ENCODE measurements at regions not wholly inside any gene's neighbourhood (a gene's known extent, or its start where the extent isn't known, plus 50 kb on each side); places are given as distances from the start of the nearest gene placed in this dataset.

DNA sequence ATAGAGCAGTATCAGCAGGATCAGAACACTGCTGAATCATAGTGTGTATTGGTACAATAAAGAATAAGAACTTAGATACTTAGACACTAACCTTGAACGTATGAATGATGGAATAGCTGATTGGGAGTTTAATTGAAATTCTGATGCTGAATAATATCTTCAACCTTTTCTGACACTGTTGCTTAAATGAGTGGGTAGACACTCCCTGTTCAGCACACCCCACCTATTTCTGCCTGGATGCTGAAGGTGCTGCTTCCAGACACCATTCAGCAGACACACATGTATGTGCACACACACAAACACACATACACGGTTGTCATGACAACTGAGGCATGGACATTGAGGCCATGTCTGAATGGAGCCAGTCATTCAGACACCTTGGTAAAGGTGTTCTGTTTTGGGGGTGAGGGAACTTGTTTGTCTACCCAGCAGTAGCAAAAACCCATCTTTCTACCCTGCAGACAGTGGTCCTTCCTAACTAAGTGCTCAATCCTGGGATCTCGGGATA is 54.3 kb downstream of the TMEM215 start:
- DNase-seq (ENCODE audit: low spot score), result no peak
- CTCF ChIA-PET (ENCODE audit: unreplicated experiment), result no interaction called here
- no peak overlapping the region for H3K27ac ChIP-seq (ENCODE audit: low read depth, low read length, poor library complexity, severe bottlenecking)
- TF ChIP-seq EZH2phosphoT487 (IDR thresholded peaks at IDR 0.05; ENCODE audit: borderline replicate concordance, low read depth, low read length), result no peak
- TF ChIP-seq, protein P1, sequence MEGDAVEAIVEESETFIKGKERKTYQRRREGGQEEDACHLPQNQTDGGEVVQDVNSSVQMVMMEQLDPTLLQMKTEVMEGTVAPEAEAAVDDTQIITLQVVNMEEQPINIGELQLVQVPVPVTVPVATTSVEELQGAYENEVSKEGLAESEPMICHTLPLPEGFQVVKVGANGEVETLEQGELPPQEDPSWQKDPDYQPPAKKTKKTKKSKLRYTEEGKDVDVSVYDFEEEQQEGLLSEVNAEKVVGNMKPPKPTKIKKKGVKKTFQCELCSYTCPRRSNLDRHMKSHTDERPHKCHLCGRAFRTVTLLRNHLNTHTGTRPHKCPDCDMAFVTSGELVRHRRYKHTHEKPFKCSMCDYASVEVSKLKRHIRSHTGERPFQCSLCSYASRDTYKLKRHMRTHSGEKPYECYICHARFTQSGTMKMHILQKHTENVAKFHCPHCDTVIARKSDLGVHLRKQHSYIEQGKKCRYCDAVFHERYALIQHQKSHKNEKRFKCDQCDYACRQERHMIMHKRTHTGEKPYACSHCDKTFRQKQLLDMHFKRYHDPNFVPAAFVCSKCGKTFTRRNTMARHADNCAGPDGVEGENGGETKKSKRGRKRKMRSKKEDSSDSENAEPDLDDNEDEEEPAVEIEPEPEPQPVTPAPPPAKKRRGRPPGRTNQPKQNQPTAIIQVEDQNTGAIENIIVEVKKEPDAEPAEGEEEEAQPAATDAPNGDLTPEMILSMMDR (conservative IDR thresholded peaks at IDR 0.05; ENCODE audit: low read length), result no peak
- H3K9me3 ChIP-seq (ENCODE audit: low read length), result no peaks in the 10 kb centered on the region
- H3K4me1 ChIP-seq (ENCODE audit: insufficient read depth, low read length, poor library complexity, severe bottlenecking), result no peaks in the 10 kb centered on the region
- no peaks in the 10 kb centered on the region for H3K36me3 ChIP-seq (ENCODE audit: insufficient read depth, low read length)
- H2AFZ ChIP-seq (ENCODE audit: low read length), result no peak overlapping the region
- H3K4me2 ChIP-seq (ENCODE audit: low read length), result no peak overlapping the region
- H3K79me2 ChIP-seq (ENCODE audit: insufficient read depth, low read depth, low read length), result no peaks in the 10 kb centered on the region
- intact Hi-C loops (cut with micrococcal nuclease; ENCODE audit: unreplicated experiment), result loop anchor here (10.0 kb wide), 1 partner anchor 127 kb away; no protein-coding TSS in a partner anchor
- H3K4me3 ChIP-seq (ENCODE audit: low read depth, low read length, poor library complexity, severe bottlenecking), result no peak overlapping the region
- POLR2A ChIA-PET, result no interaction called here
- H3K9me2 ChIP-seq (ENCODE audit: insufficient read depth, low read length), result no peaks in the 10 kb centered on the region
- no peaks in the 10 kb centered on the region for H4K20me1 ChIP-seq (ENCODE audit: insufficient read depth, low read length)
- no TSS peak for BruUV-seq (replicated peaks)

DNA sequence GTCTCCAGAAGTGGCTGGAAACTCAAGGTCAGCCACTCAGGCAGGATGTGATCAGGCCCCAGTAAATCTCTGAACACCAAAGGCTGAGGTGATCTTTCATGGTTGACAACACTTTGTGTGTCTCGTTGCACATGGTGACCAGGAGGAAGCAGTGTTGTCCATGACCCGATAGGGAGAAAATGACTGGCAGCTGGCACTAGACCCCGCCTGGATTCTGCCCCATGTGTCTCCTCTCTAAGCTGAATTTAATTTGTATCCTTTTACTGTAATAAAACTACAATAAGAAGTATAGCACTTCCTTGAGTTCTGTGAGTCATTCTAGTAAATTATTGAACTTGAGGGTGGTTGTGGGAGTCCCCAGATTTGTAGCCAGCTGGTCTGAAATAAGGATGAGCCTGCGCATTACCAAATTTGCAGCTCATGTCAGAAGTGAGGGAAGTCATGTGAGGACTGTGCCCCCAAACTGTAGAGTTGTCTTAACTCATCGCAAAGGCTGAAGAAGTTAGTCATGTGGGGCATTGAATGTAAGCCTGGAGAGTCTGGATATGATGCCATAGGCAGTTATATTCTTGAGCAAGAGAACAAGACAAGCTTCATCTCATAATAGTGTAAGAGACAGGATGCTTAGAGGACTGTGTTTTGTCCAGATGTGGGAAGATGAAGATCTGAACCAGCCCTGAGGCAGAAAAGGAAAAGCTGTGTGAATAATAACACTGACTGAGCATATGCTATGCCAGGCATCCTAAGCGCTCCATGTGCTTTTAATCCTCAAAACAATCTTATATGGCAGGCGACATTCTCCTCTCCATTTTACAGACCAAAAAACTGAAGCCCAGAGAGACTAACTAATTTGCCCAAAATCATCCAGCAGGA is 55.9 kb downstream of the TMEM215 start:
- TF ChIP-seq, protein P1 (conservative IDR thresholded peaks at IDR 0.05; ENCODE audit: low read length), result no peak
- no peak for TF ChIP-seq EZH2phosphoT487 (IDR thresholded peaks at IDR 0.05; ENCODE audit: borderline replicate concordance, low read depth, low read length)
- Histone ChIP-seq H3K4me2 (ENCODE audit: low read length) (no peak overlapping the region), H3K4me1 (ENCODE audit: insufficient read depth, low read length, poor library complexity, severe bottlenecking) (no peaks in the 10 kb centered on the region), H3K36me3 (ENCODE audit: insufficient read depth, low read length) (no peaks in the 10 kb centered on the region), H2AFZ (ENCODE audit: low read length) (no peak overlapping the region), H3K9me3 (ENCODE audit: low read length) (no peaks in the 10 kb centered on the region), H3K27ac (ENCODE audit: low read depth, low read length, poor library complexity, severe bottlenecking) (no peak overlapping the region), H3K9me2 (ENCODE audit: insufficient read depth, low read length) (no peaks in the 10 kb centered on the region), H4K20me1 (ENCODE audit: insufficient read depth, low read length) (no peaks in the 10 kb centered on the region), H3K4me3 (ENCODE audit: low read depth, low read length, poor library complexity, severe bottlenecking) (no peak overlapping the region), H3K79me2 (ENCODE audit: insufficient read depth, low read depth, low read length) (no peaks in the 10 kb centered on the region)
- intact Hi-C loops (cut with micrococcal nuclease; ENCODE audit: unreplicated experiment), result loop anchor here (10.0 kb wide), 1 partner anchor 126 kb away; no protein-coding TSS in a partner anchor
- DNase-seq (ENCODE audit: low spot score), result no peak
- BruUV-seq (replicated peaks), result no TSS peak
- ChIA-PET POLR2A (interaction anchor here (0.6 to 1.1 kb wide), 2 partner anchors 13 to 250 kb away, joined by 3 read pairs; no protein-coding TSS in a partner anchor), CTCF (ENCODE audit: unreplicated experiment) (no interaction called here)

DNA sequence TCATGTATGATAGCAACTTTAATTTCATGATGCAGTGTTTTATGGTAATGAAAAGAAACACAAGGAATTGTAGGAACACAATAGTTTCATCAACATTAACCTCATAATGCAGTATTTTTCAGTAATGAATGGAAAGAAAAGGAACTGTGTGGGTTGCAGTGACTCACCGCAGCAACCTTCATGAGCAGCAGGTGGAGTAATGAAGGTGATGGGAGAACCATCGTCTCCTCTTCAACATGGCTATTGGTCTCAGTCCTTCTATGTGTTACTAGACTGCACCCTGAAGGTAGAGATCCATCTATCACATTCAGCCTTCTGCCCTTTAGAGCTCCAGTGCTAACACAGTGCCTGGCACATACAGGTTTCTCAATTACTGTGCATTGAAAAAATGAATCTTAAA is 58.0 kb downstream of the TMEM215 start:
- no peaks in the 10 kb centered on the region for H3K9me2 ChIP-seq (ENCODE audit: insufficient read depth, low read length)
- no peaks in the 10 kb centered on the region for H3K79me2 ChIP-seq (ENCODE audit: insufficient read depth, low read depth, low read length)
- no peak for TF ChIP-seq EZH2phosphoT487 (IDR thresholded peaks at IDR 0.05; ENCODE audit: borderline replicate concordance, low read depth, low read length)
- TF ChIP-seq, protein P1 (conservative IDR thresholded peaks at IDR 0.05; ENCODE audit: low read length), result no peak
- no peak overlapping the region for H2AFZ ChIP-seq (ENCODE audit: low read length)
- H3K36me3 ChIP-seq (ENCODE audit: insufficient read depth, low read length), result no peaks in the 10 kb centered on the region
- POLR2A ChIA-PET, result interaction anchor here (0.6 to 1.4 kb wide), 7 partner anchors 9 to 968 kb away, joined by 3 to 7 read pairs (median 4); no protein-coding TSS in a partner anchor
- no peaks in the 10 kb centered on the region for H4K20me1 ChIP-seq (ENCODE audit: insufficient read depth, low read length)
- no peak for DNase-seq (ENCODE audit: low spot score)
- CTCF ChIA-PET (ENCODE audit: unreplicated experiment), result no interaction called here
- BruUV-seq (replicated peaks), result no TSS peak
- H3K4me2 ChIP-seq (ENCODE audit: low read length), result no peak overlapping the region
- no peak overlapping the region for H3K4me3 ChIP-seq (ENCODE audit: low read depth, low read length, poor library complexity, severe bottlenecking)
- no peaks in the 10 kb centered on the region for H3K4me1 ChIP-seq (ENCODE audit: insufficient read depth, low read length, poor library complexity, severe bottlenecking)
- no peaks in the 10 kb centered on the region for H3K9me3 ChIP-seq (ENCODE audit: low read length)
- no peak overlapping the region for H3K27ac ChIP-seq (ENCODE audit: low read depth, low read length, poor library complexity, severe bottlenecking)
- intact Hi-C loops (cut with micrococcal nuclease; ENCODE audit: unreplicated experiment), result no loop called here
